HG03575 (cell line): ENCODE measurements at regions not wholly inside any gene's neighbourhood (a gene's known extent, or its start where the extent isn't known, plus 50 kb on each side); places are given as distances from the start of the nearest gene placed in this dataset.
A peak's percentile ranks its signal among the peaks of the same experiment; 100 is the strongest.

Experiments
- ATAC-seq: cut with Tn5 transposase; IDR thresholded peaks from one replicate; pipeline ENCODE4 v1.9.1; 2021; ENCODE audit not compliant: unreplicated experiment, insufficient number of reproducible peaks, low FRiP score; ENCODE audit errors: extremely low read depth

GRCh38 chr10:32175629-32176028 is 119.4 kb upstream of the KIF5B start:
- no peak for ATAC-seq

GRCh38 chr10:32174349-32174893 is 118.2 kb upstream of the KIF5B start:
- no peak for ATAC-seq

- no peak for ATAC-seq
These were observed 115.0 kb upstream of the KIF5B start for GRCh38 chr10:32171204-32171603.

GRCh38 chr10:32169556-32169955 is 113.3 kb upstream of the KIF5B start:
- ATAC-seq = no peak

GRCh38 chr10:32167450-32167849 is 111.2 kb upstream of the KIF5B start:
- ATAC-seq = no peak

- no peak for ATAC-seq
These were observed 110.1 kb upstream of the KIF5B start for GRCh38 chr10:32166365-32166764.

- ATAC-seq = no peak
These were observed 107.5 kb upstream of the KIF5B start for GRCh38 chr10:32163762-32164148.

GRCh38 chr10:32163071-32163761 is 107.0 kb upstream of the KIF5B start:
- no peak for ATAC-seq

- ATAC-seq = no peak
These were observed 105.4 kb upstream of the KIF5B start for GRCh38 chr10:32161586-32161985.

GRCh38 chr10:32160864-32161263 is 104.6 kb upstream of the KIF5B start:
- ATAC-seq = no peak

- no peak for ATAC-seq
These were observed 103.0 kb upstream of the KIF5B start for GRCh38 chr10:32159264-32159663.

GRCh38 chr10:32156031-32156495 is 99.8 kb upstream of the KIF5B start:
- no peak for ATAC-seq

- ATAC-seq = no peak
These were observed 98.9 kb upstream of the KIF5B start for GRCh38 chr10:32155075-32155516.

GRCh38 chr10:32153931-32154330 is 97.7 kb upstream of the KIF5B start:
- ATAC-seq = no peak

- no peak for ATAC-seq
These were observed 97.0 kb upstream of the KIF5B start for GRCh38 chr10:32153252-32153651.

- no peak for ATAC-seq
These were observed 95.6 kb upstream of the KIF5B start for GRCh38 chr10:32151871-32152270.

GRCh38 chr10:32150532-32151101 is 94.4 kb upstream of the KIF5B start:
- ATAC-seq = no peak

- peak; percentile 73 for ATAC-seq
These were observed 93.2 kb upstream of the KIF5B start for GRCh38 chr10:32149252-32149955.

- peak; percentile 8 for ATAC-seq
These were observed 92.6 kb upstream of the KIF5B start for GRCh38 chr10:32148864-32149251.

GRCh38 chr10:32147730-32148129 is 91.5 kb upstream of the KIF5B start:
- no peak for ATAC-seq
